H9 (cell line): ENCODE measurements at regions not wholly inside any gene's neighbourhood (a gene's known extent, or its start where the extent isn't known, plus 50 kb on each side); places are given as distances from the start of the nearest gene placed in this dataset.

ENCODE experiments used
- DNase-seq: peaks from one replicate; pipeline ENCODE4 v3.0.0-alpha.2; 2017
- H2AFZ ChIP-seq: one replicate; pipeline ENCODE4 v1.6.1; 2013; ENCODE audit warnings: mild to moderate bottlenecking, low read length, control low read depth, moderate library complexity
- H2AK5ac ChIP-seq: 2 replicates; pipeline ENCODE4 v1.6.1; 2013; ENCODE audit warnings: low read length, control low read depth, mixed read lengths; ENCODE audit not compliant: insufficient read length
- H2BK120ac ChIP-seq: one replicate; pipeline ENCODE4 v1.6.1; 2013; ENCODE audit warnings: low read depth, mild to moderate bottlenecking, low read length, control low read depth, inconsistent platforms; ENCODE audit not compliant: poor library complexity, severe bottlenecking
- H2BK12ac ChIP-seq: 2 replicates; pipeline ENCODE4 v1.6.1; 2013; ENCODE audit warnings: low read length, control low read depth, mixed read lengths, low read depth; ENCODE audit not compliant: insufficient read length
- H2BK15ac ChIP-seq: 2 replicates; pipeline ENCODE4 v1.6.1; 2013; ENCODE audit warnings: low read depth, low read length, control low read depth
- H2BK20ac ChIP-seq: one replicate; pipeline ENCODE4 v1.6.1; 2013; ENCODE audit warnings: low read depth, mild to moderate bottlenecking, low read length, control low read depth, inconsistent platforms; ENCODE audit not compliant: poor library complexity, severe bottlenecking
- H2BK5ac ChIP-seq: 2 replicates; pipeline ENCODE4 v1.6.1; 2013; ENCODE audit warnings: low read length, control low read depth, mixed read lengths; ENCODE audit not compliant: insufficient read length
- H3K14ac ChIP-seq: 2 replicates; pipeline ENCODE4 v1.6.1; 2013; ENCODE audit warnings: low read length, control low read depth; ENCODE audit not compliant: insufficient read depth
- H3K18ac ChIP-seq: 2 replicates; pipeline ENCODE4 v1.6.1; 2013; ENCODE audit warnings: low read depth, mild to moderate bottlenecking, mixed read lengths, low read length, control low read depth; ENCODE audit not compliant: insufficient read length
- H3K23ac ChIP-seq: 2 replicates; pipeline ENCODE4 v1.6.1; 2013; ENCODE audit warnings: low read length, control low read depth, mixed read lengths, low read depth; ENCODE audit not compliant: insufficient read length
- H3K23me2 ChIP-seq: 2 replicates; pipeline ENCODE4 v1.6.1; 2013; ENCODE audit warnings: low read depth, mild to moderate bottlenecking, mixed read lengths, low read length, control low read depth; ENCODE audit not compliant: insufficient read length, poor library complexity, severe bottlenecking
- H3K27ac ChIP-seq: 2 replicates; pipeline ENCODE4 v1.5.1; 2013; ENCODE audit warnings: low read length, control low read depth, mixed read lengths, low read depth; ENCODE audit not compliant: insufficient read length
- H3K27me3 ChIP-seq: 2 replicates; pipeline ENCODE4 v1.6.1; 2013; ENCODE audit warnings: low read length, control low read depth, inconsistent platforms; ENCODE audit not compliant: insufficient read depth
- H3K4ac ChIP-seq: 2 replicates; pipeline ENCODE4 v1.6.1; 2013; ENCODE audit warnings: low read depth, mild to moderate bottlenecking, control low read depth, inconsistent platforms, low read length, moderate library complexity
- H3K4me1 ChIP-seq: 2 replicates; pipeline ENCODE4 v1.6.1; 2013; ENCODE audit warnings: low read length, control low read depth, inconsistent platforms; ENCODE audit not compliant: insufficient read depth
- H3K4me2 ChIP-seq: 2 replicates; pipeline ENCODE4 v1.6.1; 2013; ENCODE audit warnings: low read length, control low read depth, mixed read lengths; ENCODE audit not compliant: insufficient read length, insufficient read depth
- H3K56ac ChIP-seq: 2 replicates; pipeline ENCODE4 v1.6.1; 2013; ENCODE audit warnings: low read depth, mild to moderate bottlenecking, mixed read lengths, low read length, control low read depth; ENCODE audit not compliant: insufficient read length
- H3K79me1 ChIP-seq: 2 replicates; pipeline ENCODE4 v1.6.1; 2013; ENCODE audit warnings: low read depth, mild to moderate bottlenecking, moderate library complexity, low read length, control low read depth, inconsistent platforms; ENCODE audit not compliant: insufficient read depth, poor library complexity, severe bottlenecking
- H3K79me2 ChIP-seq: 2 replicates; pipeline ENCODE4 v1.6.1; 2013; ENCODE audit warnings: low read length, control low read depth, inconsistent platforms; ENCODE audit not compliant: insufficient read depth
- H3K9ac ChIP-seq: 2 replicates; pipeline ENCODE4 v1.6.1; 2013; ENCODE audit warnings: low read length, control low read depth, mixed read lengths; ENCODE audit not compliant: insufficient read length; ENCODE audit errors: extremely low read depth
- H3K9me3 ChIP-seq: one replicate; pipeline ENCODE4 v1.6.1; 2013; ENCODE audit warnings: low read depth, low read length, inconsistent platforms; ENCODE audit not compliant: control insufficient read depth
- H3T11ph ChIP-seq: one replicate; pipeline ENCODE4 v1.6.1; 2013; ENCODE audit warnings: mild to moderate bottlenecking, low read length, control low read depth, inconsistent platforms
- H4K20me1 ChIP-seq: one replicate; pipeline ENCODE4 v1.6.1; 2013; ENCODE audit not compliant: control insufficient read depth, insufficient read length, insufficient read depth
- H4K5ac ChIP-seq: 2 replicates; pipeline ENCODE4 v1.6.1; 2013; ENCODE audit warnings: low read depth, mild to moderate bottlenecking, mixed read lengths, low read length, control low read depth; ENCODE audit not compliant: insufficient read length
- H4K8ac ChIP-seq: replicated peaks from 2 replicates; pipeline ENCODE4 v1.6.1; 2013; ENCODE audit warnings: low read length, control low read depth, mixed read lengths, low read depth; ENCODE audit not compliant: insufficient read length
- H4K91ac ChIP-seq: 2 replicates; pipeline ENCODE4 v1.6.1; 2013; ENCODE audit warnings: low read depth, mild to moderate bottlenecking, moderate library complexity, mixed read lengths, low read length, control low read depth; ENCODE audit not compliant: insufficient read length
- H3K27ac Mint-ChIP-seq, 3 experiments: 2 replicates in 2 of 3; 3 replicates in 1 of 3; pipeline ENCODE4 v1.8.0; 2020 to 2021; ENCODE audit warnings: mixed read lengths in 3 of 3, mild to moderate bottlenecking in 1 of 3, moderate library complexity in 1 of 3
- H3K27me3 Mint-ChIP-seq: 2 replicates; pipeline ENCODE4 v1.8.0; 2021; ENCODE audit warnings: low read depth, mild to moderate bottlenecking, moderate library complexity, mixed read lengths
- H3K36me3 Mint-ChIP-seq, 3 experiments: 2 replicates in 2 of 3; 3 replicates in 1 of 3; pipeline ENCODE4 v1.8.0; 2020 to 2021; ENCODE audit warnings: low read depth in 3 of 3, mixed read lengths in 3 of 3; ENCODE audit not compliant: insufficient read depth in 1 of 3
- H3K4me1 Mint-ChIP-seq, 2 experiments: 2 replicates each; pipeline ENCODE4 v1.8.0; 2020; ENCODE audit warnings: mixed read lengths in 2 of 2
- H3K4me3 Mint-ChIP-seq, 2 experiments: 2 replicates in 1 of 2; 3 replicates in 1 of 2; pipeline ENCODE4 v1.8.0; 2020 to 2021; ENCODE audit warnings: mild to moderate bottlenecking in 2 of 2, mixed read lengths in 2 of 2, moderate library complexity in 1 of 2
- H3K9me3 Mint-ChIP-seq, 2 experiments: 2 replicates in 1 of 2; 3 replicates in 1 of 2; pipeline ENCODE4 v1.8.0; 2020; ENCODE audit warnings: mild to moderate bottlenecking in 2 of 2, mixed read lengths in 2 of 2, moderate library complexity in 1 of 2
- WGBS: extraction: QIAGEN DNeasy Blood & Tissue Kit; methylation state at CpG from one replicate; pipeline ENCODE4 v1.1.7; 2013; ENCODE audit warnings: missing lambda C conversion rate, low lambda C conversion rate, mixed read lengths; ENCODE audit not compliant: insufficient read length; ENCODE audit errors: extremely low coverage; 5-methylcytosine and 5-hydroxymethylcytosine counted together
- TF ChIP-seq, protein P1 (sequence below): fragments of 200-600 bp; sonication (generic); conservative IDR thresholded peaks from 3 replicates; pipeline ENCODE4 v1.8.0; 2021; ENCODE audit warnings: antibody characterized with exemption, mild to moderate bottlenecking

DNA sequence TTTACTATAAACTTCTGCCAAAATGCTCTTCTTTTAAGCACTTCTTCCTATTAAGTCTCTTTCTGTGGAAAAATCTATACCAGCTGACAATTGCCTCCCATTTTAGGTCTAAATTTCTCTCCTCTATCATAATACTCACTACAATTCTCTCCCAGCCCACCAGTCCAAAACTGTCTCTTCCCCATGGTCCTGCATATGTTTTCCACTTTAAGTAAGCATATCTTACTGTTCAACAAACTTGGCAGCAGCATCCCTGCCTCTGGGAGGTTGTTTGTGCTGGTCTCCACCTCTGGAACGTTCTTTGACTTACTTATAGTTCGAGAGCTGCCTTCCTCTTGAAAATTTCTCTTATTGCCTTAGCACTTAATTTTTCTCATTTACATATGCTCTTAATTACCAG, 180.5 kb downstream of the COL12A1 start:
- no peak for DNase-seq
- H3K56ac ChIP-seq, result no peak overlapping the region
- H3K23ac ChIP-seq, result no peak overlapping the region
- H2AK5ac ChIP-seq, result no peak overlapping the region
- Mint-ChIP-seq H3K27ac (no peak overlapping the region), H3K9me3 (no peaks in the 10 kb centered on the region), H3K4me1 (no peaks in the 10 kb centered on the region), H3K4me3 (no peak overlapping the region), H3K36me3 (no peaks in the 10 kb centered on the region), H3K27me3 (no peaks in the 10 kb centered on the region)
- no peaks in the 10 kb centered on the region for H4K20me1 ChIP-seq
- H3K79me2 ChIP-seq, result no peaks in the 10 kb centered on the region
- no peaks in the 10 kb centered on the region for H3K79me1 ChIP-seq
- H3K9me3 ChIP-seq, result no peaks in the 10 kb centered on the region
- no peak overlapping the region for H3K4ac ChIP-seq
- no peak overlapping the region for H3K9ac ChIP-seq
- no peak overlapping the region for H4K8ac ChIP-seq
- H2BK12ac ChIP-seq, result no peak overlapping the region
- H3T11ph ChIP-seq, result no peak overlapping the region
- no peak overlapping the region for H2BK20ac ChIP-seq
- no peak overlapping the region for H2AFZ ChIP-seq
- no peak overlapping the region for H3K4me2 ChIP-seq
- TF ChIP-seq, protein P1, sequence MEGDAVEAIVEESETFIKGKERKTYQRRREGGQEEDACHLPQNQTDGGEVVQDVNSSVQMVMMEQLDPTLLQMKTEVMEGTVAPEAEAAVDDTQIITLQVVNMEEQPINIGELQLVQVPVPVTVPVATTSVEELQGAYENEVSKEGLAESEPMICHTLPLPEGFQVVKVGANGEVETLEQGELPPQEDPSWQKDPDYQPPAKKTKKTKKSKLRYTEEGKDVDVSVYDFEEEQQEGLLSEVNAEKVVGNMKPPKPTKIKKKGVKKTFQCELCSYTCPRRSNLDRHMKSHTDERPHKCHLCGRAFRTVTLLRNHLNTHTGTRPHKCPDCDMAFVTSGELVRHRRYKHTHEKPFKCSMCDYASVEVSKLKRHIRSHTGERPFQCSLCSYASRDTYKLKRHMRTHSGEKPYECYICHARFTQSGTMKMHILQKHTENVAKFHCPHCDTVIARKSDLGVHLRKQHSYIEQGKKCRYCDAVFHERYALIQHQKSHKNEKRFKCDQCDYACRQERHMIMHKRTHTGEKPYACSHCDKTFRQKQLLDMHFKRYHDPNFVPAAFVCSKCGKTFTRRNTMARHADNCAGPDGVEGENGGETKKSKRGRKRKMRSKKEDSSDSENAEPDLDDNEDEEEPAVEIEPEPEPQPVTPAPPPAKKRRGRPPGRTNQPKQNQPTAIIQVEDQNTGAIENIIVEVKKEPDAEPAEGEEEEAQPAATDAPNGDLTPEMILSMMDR, result no peak
- no peaks in the 10 kb centered on the region for H3K27me3 ChIP-seq
- no peak overlapping the region for H4K91ac ChIP-seq
- no peak overlapping the region for H3K27ac ChIP-seq
- no peak overlapping the region for H2BK120ac ChIP-seq
- no CpG with 5 or more reads among the region's 2 CpGs for WGBS
- no peak overlapping the region for H2BK15ac ChIP-seq
- H3K23me2 ChIP-seq, result no peaks in the 10 kb centered on the region
- H3K14ac ChIP-seq, result no peak overlapping the region
- no peaks in the 10 kb centered on the region for H3K4me1 ChIP-seq
- H2BK5ac ChIP-seq, result no peak overlapping the region
- H3K18ac ChIP-seq, result no peak overlapping the region
- no peak overlapping the region for H4K5ac ChIP-seq
